ENCODE measurements at regions not wholly inside any gene's neighbourhood (a gene's known extent, or its start where the extent isn't known, plus 50 kb on each side); places are given as distances from the start of the nearest gene placed in this dataset.

GRCh38 chr14:98965076-98965475, 306.9 kb downstream of the BCL11B start:
- ATAC-seq (no peak), DNase-seq (no peak)
- no peaks in the 10 kb centered on the region for H3K4me1 ChIP-seq
- TF ChIP-seq CTCF (IDR thresholded peaks at IDR 0.05), result no peak
- no peak overlapping the region for H3K27ac ChIP-seq
- H3K36me3 ChIP-seq (ENCODE audit: insufficient read depth in 1 of 2, low read depth in 1 of 2), result no peaks in the 10 kb centered on the region
- 67 to 73% (median 72%) methylated on average over 5 of the region's 5 CpGs for WGBS, 3 donors
- no peak overlapping the region for H3K4me3 ChIP-seq
- H3K27me3 ChIP-seq (ENCODE audit: insufficient read depth in 3 of 3, low read length in 2 of 3), result peaks cover 0 to 4% (median 0%) of the 10 kb centered on the region in 3 donors
- H3K9me3 ChIP-seq, result no peaks in the 10 kb centered on the region
- intact Hi-C loops (cut with DNase I), result no loop called here

DNA sequence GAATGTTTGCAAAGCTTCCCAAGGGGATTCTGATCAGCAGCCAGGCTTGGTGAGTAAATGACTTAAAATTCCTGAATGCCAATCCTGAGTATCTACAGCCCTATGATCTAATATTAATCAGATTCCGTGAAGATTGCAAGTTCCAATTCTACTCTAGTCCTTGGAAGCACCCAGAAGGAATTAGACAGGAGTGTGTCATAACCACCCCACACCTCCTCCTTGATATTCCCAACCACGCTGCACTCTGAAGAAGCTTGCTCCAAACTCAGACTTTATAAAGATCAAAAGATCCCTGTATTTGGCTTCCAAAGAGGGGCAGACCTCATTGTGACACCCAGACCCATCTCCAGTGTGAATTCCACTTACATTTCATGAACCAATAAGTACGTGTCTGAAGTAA, 306.0 kb downstream of the BCL11B start:
- H3K27ac ChIP-seq, result no peak overlapping the region
- no peak for ATAC-seq
- WGBS, 3 donors, result 75 to 82% (median 77%) methylated on average over 3 of the region's 3 CpGs
- no peaks in the 10 kb centered on the region for H3K4me1 ChIP-seq
- peaks cover 0 to 4% (median 0%) of the 10 kb centered on the region in 3 donors for H3K27me3 ChIP-seq (ENCODE audit: insufficient read depth in 3 of 3, low read length in 2 of 3)
- H3K36me3 ChIP-seq (ENCODE audit: insufficient read depth in 1 of 2, low read depth in 1 of 2), result no peaks in the 10 kb centered on the region
- no peaks in the 10 kb centered on the region for H3K9me3 ChIP-seq
- TF ChIP-seq CTCF (IDR thresholded peaks at IDR 0.05), result no peak
- DNase-seq, result no peak
- no peak overlapping the region for H3K4me3 ChIP-seq
- intact Hi-C loops (cut with DNase I), result no loop called here

- ATAC-seq (no peak), DNase-seq (no peak)
- Histone ChIP-seq H3K27me3 (ENCODE audit: insufficient read depth in 3 of 3, low read length in 2 of 3) (peaks cover 0 to 4% (median 0%) of the 10 kb centered on the region in 3 donors), H3K4me3 (no peak overlapping the region), H3K36me3 (ENCODE audit: insufficient read depth in 1 of 2, low read depth in 1 of 2) (no peaks in the 10 kb centered on the region), H3K9me3 (no peaks in the 10 kb centered on the region), H3K4me1 (no peaks in the 10 kb centered on the region), H3K27ac (no peak overlapping the region)
- intact Hi-C loops (cut with DNase I), result no loop called here
- TF ChIP-seq CTCF (IDR thresholded peaks at IDR 0.05), result no peak
- WGBS, 3 donors, result 80 to 89% (median 86%) methylated on average over 6 of the region's 6 CpGs
Measured at GRCh38 chr14:98966475-98967162, 305.4 kb downstream of the BCL11B start.

GRCh38 chr14:98974113-98974512, 297.9 kb downstream of the BCL11B start:
- 95 to 100% (median 96%) methylated on average over 1 of the region's 1 CpG for WGBS, 3 donors
- H3K9me3 ChIP-seq, result peaks cover 11% of the 10 kb centered on the region
- DNase-seq (no peak), ATAC-seq (no peak)
- intact Hi-C loops (cut with DNase I), result no loop called here
- H3K4me1 ChIP-seq, result no peaks in the 10 kb centered on the region
- no peaks in the 10 kb centered on the region for H3K36me3 ChIP-seq (ENCODE audit: insufficient read depth in 1 of 2, low read depth in 1 of 2)
- no peak overlapping the region for H3K4me3 ChIP-seq
- H3K27me3 ChIP-seq (ENCODE audit: insufficient read depth in 3 of 3, low read length in 2 of 3), result no peaks in the 10 kb centered on the region
- TF ChIP-seq CTCF (IDR thresholded peaks at IDR 0.05), result no peak
- no peak overlapping the region for H3K27ac ChIP-seq

GRCh38 chr14:98976271-98976670, 295.7 kb downstream of the BCL11B start:
- intact Hi-C loops (cut with DNase I), result no loop called here
- TF ChIP-seq CTCF (IDR thresholded peaks at IDR 0.05), result no peak
- no peak for ATAC-seq
- H3K36me3 ChIP-seq (ENCODE audit: insufficient read depth in 1 of 2, low read depth in 1 of 2), result no peaks in the 10 kb centered on the region
- H3K27ac ChIP-seq, result no peak overlapping the region
- no peak overlapping the region for H3K4me3 ChIP-seq
- DNase-seq, result no peak
- H3K4me1 ChIP-seq, result no peaks in the 10 kb centered on the region
- peaks cover 11% of the 10 kb centered on the region for H3K9me3 ChIP-seq
- no peaks in the 10 kb centered on the region for H3K27me3 ChIP-seq (ENCODE audit: insufficient read depth in 3 of 3, low read length in 2 of 3)
- 49 to 52% (median 51%) methylated on average over 3 of the region's 3 CpGs for WGBS, 3 donors

All from psoas muscle (tissue), 7 donors.